T-helper 2 cell (primary cell): ENCODE measurements at regions not wholly inside any gene's neighbourhood (a gene's known extent, or its start where the extent isn't known, plus 50 kb on each side); places are given as distances from the start of the nearest gene placed in this dataset.

Experiments
- DNase-seq, 5 experiments: peaks; one replicate each; pipeline versions ENCODE4 v3.0.0 to v3.0.0-alpha.2; 2012 to 2022

GRCh38 chr4:129561280-129561679, 465.3 kb downstream of the C4orf33 start:
- DNase-seq: no peak

DNA sequence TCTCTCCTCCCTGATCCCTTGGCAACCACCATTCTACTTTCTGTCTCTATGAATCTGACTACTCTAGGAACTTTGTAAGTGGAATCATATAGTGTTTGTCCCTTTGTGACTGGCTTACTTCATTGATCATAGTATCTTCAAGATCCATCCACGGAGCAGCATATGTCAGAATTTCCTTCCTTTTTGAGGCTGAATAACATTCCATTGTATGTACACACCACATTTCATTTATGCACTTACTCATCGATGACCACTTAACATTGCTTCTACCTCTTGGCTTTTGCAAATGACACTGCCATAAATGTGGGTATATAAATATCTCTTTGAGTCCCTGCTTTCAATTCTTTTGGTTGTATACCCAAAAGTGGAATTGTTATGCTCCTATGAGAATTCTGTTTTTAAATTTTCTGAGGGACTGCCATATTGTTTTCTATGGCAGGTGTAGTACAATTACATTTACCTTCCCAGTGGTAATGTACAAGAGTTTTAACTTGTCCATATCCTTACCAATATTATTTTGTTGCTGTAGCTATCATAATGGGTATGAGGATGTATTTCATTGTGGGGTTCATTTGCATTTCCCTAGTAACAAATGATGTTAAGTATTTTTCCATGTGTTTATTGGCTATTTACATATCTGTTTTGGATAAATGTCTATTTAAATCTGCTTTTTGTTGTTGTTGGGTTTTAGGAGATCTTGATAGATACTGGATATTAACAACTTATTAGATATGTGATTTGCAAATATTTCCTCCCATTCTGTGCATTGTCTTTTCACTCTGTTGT, 466.1 kb downstream of the C4orf33 start:
- DNase-seq: no peak

DNA sequence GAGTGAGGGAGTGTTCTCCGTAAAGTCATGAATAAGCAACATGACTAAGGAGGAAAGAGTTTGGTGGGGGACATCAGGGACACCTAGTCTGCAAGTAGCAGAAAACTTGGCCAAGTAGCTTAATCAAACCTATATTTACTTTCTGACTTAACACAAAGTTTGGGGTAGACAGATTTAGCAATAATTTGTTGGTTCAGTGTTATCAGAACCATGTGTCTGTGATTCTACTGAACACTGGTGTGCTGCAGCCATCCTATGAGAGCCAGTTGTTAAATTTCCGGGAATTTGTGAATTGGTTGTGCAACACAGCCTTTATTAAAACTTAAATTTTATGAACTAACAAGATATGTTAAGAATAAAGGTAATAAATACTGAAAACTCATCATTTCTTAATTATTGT, 469.3 kb downstream of the C4orf33 start:
- no peak for DNase-seq

DNA sequence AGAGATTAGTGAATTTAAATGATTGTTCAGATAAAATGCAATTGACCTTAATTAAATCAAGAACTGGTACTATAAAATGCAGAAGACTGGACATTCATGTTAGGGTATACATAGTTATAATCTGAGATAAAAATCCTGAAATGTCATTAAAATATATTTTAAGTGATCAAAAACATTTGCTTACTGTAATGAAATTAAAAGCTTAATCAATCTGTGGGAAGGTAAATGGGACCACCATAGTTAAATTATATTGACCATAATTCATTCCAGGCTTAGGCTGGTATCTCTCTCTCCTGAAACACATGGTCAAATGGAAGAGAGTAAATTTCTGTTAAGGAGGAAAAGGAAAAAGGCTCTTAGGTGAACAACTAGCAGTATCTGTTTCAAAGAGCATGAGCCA, 474.4 kb downstream of the C4orf33 start:
- DNase-seq: no peak

DNA sequence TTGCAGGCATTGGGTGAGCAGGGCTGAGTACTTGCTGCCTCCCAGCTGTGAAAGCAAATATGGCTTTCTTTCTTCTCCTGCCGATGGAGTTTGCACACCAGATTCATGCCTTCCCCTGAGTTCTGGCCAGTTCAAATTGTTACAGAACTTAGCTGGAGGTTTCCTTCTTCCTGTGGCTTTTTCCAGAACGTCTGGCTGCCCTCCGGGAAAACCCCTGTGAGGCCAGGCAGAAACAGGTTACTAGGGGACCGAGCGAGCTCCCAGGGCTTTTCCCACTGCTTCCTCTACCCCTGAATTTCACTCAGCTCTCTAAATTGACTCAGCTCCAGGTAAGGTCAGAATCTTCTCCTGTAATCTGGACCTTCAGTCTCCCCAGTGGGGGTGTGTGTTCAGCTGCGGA, 482.4 kb downstream of the C4orf33 start:
- DNase-seq: no peak

- no peak for DNase-seq
Measured at GRCh38 chr4:129581305-129581704, 485.4 kb downstream of the C4orf33 start.

- no peak for DNase-seq
Measured at GRCh38 chr4:129583868-129584267, 487.9 kb downstream of the C4orf33 start.

DNA sequence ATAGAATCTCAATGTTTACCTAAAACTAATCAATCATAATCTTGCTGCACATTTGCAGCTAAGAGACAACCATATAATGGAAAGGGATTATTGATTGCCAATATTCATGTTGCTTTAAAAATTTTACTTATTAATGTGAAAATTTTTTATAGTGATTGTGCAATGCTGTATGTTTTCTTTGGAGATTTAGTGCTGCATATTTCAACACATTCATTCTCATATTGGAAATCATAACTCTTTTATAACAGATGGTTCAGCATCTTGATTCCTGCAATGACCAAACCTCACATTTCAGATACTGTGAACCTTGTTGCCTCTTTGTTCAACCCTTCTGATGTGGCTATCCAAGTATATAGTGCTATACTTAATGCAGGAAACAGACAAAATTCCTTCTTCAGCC, 502.6 kb downstream of the C4orf33 start:
- DNase-seq: no peak

- DNase-seq: no peak
Measured at GRCh38 chr4:129600898-129601297, 504.9 kb downstream of the C4orf33 start.

DNA sequence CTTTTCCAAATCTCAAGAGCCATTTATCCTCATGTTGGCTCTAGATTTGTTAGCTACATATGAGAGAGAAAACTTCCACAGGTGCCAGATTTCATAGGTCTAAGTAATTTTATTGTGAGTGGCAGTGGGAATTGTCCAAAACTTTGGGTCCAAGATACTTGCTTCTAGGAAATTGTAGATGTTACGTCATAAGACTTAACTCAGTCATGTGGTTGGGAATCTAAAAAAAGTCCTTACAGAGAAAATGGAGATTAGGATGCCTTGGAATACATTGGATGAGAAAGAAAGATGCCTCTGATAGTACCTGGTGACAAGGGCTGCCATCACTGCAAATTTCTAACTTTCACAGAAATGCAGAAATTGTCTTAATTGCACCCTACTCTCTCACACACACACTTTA, 506.5 kb downstream of the C4orf33 start:
- DNase-seq: no peak

DNA sequence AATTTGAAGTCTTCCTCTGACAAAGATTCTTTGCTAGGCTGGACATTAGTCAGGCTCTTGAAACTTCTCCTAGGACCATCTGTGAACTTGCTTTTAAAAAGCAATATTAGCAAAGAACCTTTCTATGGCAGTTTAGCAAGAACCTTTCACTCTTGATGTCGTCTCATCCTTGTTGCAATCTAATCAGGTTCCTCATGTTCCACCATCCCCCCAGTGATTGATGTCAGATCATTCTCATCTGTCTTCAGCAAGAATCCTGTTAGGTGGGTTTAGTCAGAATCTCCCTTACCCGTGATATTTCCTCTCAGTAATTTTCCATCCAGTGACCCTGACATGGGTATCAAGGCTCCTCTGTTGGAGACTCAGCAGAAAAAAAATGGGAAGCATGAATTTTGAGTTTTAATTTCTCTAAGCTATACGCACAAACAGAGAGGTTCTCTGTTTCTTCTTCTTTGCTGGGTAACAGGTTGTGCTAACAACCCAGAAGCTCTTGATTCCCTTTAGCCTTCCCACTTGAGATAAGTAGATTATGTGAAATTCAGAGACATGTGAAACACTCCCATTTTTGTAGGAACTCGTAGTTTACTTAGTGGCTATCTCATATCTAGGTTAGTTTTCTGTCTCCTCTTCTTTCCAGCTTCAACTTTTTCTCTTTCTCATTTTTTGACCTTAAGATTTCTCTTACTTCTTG, 507.4 kb downstream of the C4orf33 start:
- DNase-seq: no peak

DNA sequence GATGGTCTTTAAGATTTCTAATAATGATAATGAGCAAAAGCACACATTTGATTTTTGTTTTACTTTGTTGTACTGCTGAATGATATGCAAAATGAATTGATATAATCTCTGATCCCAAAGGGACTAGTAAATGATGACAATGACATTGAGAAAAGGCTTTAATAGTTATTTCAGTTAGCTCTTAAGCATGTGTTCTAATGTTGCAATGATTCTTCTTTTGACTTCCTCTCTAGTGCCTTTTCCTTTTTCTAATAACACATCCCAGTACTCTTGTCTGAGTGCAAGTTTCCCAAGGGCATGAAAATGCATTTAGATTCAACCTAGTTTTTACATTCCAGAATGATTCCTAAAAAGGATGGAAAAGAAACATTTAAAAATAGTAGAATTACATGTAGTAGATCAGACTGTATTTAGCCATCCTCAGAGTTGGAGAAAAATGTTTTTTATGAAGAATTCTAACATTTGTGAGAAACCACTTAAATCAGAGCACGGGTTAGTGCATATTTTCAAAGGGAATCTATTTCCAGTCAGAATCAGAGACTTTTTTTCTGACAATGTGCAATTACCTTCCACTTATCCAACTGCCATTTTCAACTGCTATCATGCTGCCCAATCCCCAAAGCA, 508.8 kb downstream of the C4orf33 start:
- DNase-seq: no peak

- DNase-seq: no peak
Measured at GRCh38 chr4:129614611-129615010, 518.7 kb downstream of the C4orf33 start.

DNA sequence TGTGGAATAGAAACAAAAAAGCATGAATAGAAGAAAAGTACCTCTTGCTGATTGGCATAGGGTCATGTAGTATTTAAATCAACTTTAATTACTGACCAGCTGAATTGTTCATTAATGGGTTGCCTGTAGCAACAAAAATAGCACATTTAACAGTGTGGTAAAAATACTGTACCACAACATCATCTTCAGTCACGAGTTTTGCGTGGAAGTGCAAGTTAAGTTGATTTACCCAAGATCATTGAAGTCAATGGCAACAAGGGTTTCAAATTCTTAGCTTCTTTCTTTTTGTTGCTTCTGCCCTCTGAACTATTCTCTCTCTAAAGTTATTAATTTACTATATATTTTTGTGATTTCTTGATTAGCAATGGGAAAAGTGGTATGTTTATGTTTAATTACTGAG, 526.6 kb downstream of the C4orf33 start:
- no peak for DNase-seq

GRCh38 chr4:129623233-129623875, 527.4 kb downstream of the C4orf33 start:
- peak in 1 of 5 experiments; percentile 43 for DNase-seq

- peak in 3 of 5 experiments; percentile 1 to 28 (median 4) for DNase-seq
Measured at GRCh38 chr4:129641179-129641578, 545.2 kb downstream of the C4orf33 start.

GRCh38 chr4:129645461-129645860, 549.5 kb downstream of the C4orf33 start:
- no peak for DNase-seq

DNA sequence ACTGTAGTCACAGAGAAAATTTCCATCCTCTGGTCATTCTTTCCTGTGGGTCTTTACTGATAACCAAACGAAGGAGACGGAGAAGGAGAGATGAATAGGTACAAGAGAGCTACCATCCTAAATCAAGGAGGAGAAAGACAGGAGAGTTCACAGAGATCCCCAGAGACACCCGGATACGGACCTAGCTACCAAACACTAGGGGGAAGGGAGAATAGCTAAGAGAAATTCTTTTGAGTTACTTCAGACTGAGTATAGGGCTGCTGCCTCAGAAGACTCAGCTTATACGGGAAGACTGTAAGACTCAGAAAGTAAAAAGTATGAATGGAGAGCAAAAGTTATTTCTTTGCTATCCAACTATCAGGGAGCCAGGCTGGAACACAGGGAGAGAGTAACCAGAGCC, 572.1 kb downstream of the C4orf33 start:
- no peak for DNase-seq

DNA sequence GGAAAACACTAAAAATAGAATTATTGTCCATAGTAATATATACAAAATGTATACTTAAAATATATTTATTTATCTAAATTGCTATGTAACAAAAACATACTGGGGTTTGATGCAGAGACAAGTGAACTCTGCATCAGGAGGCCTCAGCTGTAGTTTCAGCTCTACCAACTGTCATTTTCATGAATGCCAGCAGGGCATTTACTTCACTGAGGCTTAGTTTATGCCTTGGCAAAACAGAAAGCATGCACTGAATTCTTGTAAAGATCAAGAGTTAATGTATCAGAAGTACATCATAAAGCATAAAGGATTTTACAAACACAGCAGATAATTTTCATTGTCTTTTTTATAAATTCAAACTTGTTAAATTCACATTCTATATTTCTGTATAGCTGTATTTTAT, 577.0 kb downstream of the C4orf33 start:
- DNase-seq: no peak

DNA sequence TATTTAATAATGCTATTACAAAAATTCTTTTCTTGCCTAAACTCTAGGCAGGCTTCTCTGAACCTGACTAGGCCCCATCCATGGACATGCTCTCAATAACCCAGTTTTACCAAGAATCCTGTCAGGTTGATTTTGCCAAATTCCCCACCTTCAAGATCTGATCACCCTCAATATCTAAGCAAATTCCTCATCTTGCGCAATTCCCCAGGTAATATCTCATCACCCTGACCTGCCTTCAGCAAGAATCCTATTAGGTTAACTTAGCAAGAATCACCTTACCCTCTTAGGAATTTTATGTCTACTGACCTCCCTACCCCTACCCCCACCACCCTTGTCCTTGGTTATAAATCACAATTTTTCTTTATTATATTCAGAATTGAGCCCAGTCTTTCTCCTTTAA, 579.1 kb downstream of the C4orf33 start:
- no peak for DNase-seq

- DNase-seq: no peak
Measured at GRCh38 chr4:129676934-129677333, 581.0 kb downstream of the C4orf33 start.

GRCh38 chr4:129682586-129682985, 586.6 kb downstream of the C4orf33 start:
- peak in 1 of 5 experiments; percentile 10 for DNase-seq

GRCh38 chr4:129707949-129708348, 612.0 kb downstream of the C4orf33 start:
- DNase-seq: no peak
